DND-41 (cell line): ENCODE measurements at regions not wholly inside any gene's neighbourhood (a gene's known extent, or its start where the extent isn't known, plus 50 kb on each side); places are given as distances from the start of the nearest gene placed in this dataset.

Experiments used
- EZH2 ChIP-seq: IDR thresholded peaks from 3 replicates; pipeline ENCODE4 v1.6.1; 2012; ENCODE audit warnings: borderline replicate concordance, low read depth, mild to moderate bottlenecking, moderate library complexity, low read length, inconsistent platforms; ENCODE audit not compliant: severe bottlenecking
- TF ChIP-seq, protein P1 (sequence below): IDR thresholded peaks from 2 replicates; pipeline ENCODE4 v1.5.1; 2012; ENCODE audit warnings: borderline replicate concordance, low read length, moderate library complexity, mild to moderate bottlenecking; ENCODE audit not compliant: poor library complexity, severe bottlenecking; ENCODE audit errors: extremely low read depth

DNA sequence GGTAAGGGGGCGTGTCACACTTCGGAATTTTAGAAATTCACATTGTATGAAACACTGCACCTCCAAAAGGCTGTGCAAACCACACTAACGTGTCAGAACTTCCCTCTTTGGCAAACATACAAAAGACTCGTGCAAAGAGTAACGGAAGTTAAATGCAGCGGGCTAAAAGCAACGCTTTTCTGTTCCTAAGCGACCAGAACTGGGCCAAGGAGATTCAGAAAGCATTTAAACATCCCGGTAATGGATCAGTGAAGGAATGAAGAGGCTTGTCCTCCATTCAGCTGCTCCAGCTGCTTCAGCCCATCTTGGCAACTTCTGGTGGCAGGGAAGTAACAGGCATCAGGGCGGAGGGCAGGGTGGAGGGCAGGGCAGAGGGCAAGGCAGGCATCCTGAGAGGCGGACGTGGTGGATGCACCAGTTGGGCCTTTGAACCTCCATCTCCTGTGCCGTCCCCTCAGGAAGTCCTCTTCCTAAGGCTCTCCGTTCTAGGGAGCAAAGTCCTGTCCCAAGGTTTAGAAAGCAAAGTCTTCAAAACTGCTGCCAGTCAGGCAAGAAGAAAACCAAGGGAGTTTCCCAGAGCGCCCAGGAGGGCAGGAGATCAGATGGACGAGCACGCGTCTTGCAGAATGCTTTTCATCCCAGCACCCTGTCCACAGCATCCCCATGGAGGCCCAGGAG lies 230.7 kb downstream of the ZNF516 start:
- no peak for TF ChIP-seq EZH2
- TF ChIP-seq, protein P1, sequence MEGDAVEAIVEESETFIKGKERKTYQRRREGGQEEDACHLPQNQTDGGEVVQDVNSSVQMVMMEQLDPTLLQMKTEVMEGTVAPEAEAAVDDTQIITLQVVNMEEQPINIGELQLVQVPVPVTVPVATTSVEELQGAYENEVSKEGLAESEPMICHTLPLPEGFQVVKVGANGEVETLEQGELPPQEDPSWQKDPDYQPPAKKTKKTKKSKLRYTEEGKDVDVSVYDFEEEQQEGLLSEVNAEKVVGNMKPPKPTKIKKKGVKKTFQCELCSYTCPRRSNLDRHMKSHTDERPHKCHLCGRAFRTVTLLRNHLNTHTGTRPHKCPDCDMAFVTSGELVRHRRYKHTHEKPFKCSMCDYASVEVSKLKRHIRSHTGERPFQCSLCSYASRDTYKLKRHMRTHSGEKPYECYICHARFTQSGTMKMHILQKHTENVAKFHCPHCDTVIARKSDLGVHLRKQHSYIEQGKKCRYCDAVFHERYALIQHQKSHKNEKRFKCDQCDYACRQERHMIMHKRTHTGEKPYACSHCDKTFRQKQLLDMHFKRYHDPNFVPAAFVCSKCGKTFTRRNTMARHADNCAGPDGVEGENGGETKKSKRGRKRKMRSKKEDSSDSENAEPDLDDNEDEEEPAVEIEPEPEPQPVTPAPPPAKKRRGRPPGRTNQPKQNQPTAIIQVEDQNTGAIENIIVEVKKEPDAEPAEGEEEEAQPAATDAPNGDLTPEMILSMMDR: no peak
